ENCODE measurements at regions not wholly inside any gene's neighbourhood (a gene's known extent, or its start where the extent isn't known, plus 50 kb on each side); places are given as distances from the start of the nearest gene placed in this dataset.

DNA sequence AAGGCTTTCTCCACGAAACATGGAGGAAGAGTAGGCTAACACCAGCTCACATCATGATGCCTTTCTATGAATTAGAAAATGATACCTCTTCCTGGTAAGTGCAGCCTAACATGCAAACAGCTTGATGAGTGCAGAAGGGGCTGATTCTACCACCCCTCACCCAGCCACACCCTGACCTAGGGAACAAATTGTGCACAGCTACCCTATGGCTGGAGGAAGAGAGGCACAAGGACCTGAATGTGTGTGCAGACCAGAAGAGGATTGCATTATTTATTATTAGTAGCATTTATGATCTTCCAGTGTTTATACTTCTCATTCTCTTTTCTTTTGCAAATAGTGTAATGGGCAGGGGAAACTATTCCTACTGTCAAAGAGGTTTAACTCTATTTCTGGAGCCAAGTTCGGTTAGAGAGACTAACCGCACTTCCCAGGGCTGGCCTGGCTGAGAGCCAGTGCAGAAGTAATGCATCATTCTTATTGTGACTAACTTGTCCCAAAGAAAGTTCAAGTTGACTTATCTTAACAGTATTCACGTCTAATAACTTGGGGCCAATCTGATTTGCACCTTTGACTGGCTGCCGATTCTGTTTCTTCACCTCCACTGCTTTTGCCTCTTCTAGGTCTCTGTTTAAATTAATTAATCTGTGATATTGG is 237.5 kb downstream of the CD83 start:
- CTCF ChIA-PET, result no interaction called here
- intact Hi-C loops (cut with micrococcal nuclease), result no loop called here
- no peak for ATAC-seq

More for the DNA sequence above, 237.5 kb downstream of the CD83 start:
- H3K9me2 ChIP-seq (ENCODE audit: insufficient read depth), result no peaks in the 10 kb centered on the region
- no peak overlapping the region for H3K4me3 ChIP-seq (replicated peaks in 1 of 2; ENCODE audit: low read depth in 1 of 2, low read length in 2 of 2)
- no TSS peak for BruUV-seq (replicated peaks)
- H3K4me1 ChIP-seq (ENCODE audit: control insufficient read depth in 1 of 2, insufficient read depth in 2 of 2, low read length in 2 of 2), result no peaks in the 10 kb centered on the region
- POLR2A ChIA-PET, result no interaction called here
- no peak overlapping the region for H2AFZ ChIP-seq (ENCODE audit: low read depth, low read length, poor library complexity, severe bottlenecking)
- H3K9ac ChIP-seq (ENCODE audit: low read length), result no peak overlapping the region
- no peaks in the 10 kb centered on the region for H3K27me3 ChIP-seq (ENCODE audit: insufficient read depth, low read length)
- no peaks in the 10 kb centered on the region for H3K79me2 ChIP-seq (ENCODE audit: insufficient read depth, low read length)
- RAD21 ChIA-PET (ENCODE audit: low non-redundant PET in 1 of 2, low total read pairs in 2 of 2, uncharacterized antibody in 2 of 2, unreplicated experiment in 2 of 2), result no interaction called here
- H3K9me3 ChIP-seq (ENCODE audit: control insufficient read depth in 1 of 2, insufficient read depth in 1 of 2, low read depth in 1 of 2, low read length in 2 of 2), result no peaks in the 10 kb centered on the region
- TF ChIP-seq SRF (IDR thresholded peaks at IDR 0.05; ENCODE audit: low read depth) (no peak), ELF1 (IDR thresholded peaks at IDR 0.05; ENCODE audit: borderline replicate concordance, low read depth) (no peak), FOSL1 (IDR thresholded peaks at IDR 0.05; ENCODE audit: low read depth) (no peak), JUND (IDR thresholded peaks at IDR 0.05) (no peak), EGR1 (IDR thresholded peaks at IDR 0.05; ENCODE audit: low read depth) (no peak), CBX3 (IDR thresholded peaks at IDR 0.05; ENCODE audit: low read depth) (no peak), ZNF274 (IDR thresholded peaks at IDR 0.05; ENCODE audit: low read depth, low read length) (no peak), EZH2 (IDR thresholded peaks at IDR 0.05) (no peak), RAD21 (IDR thresholded peaks at IDR 0.05; ENCODE audit: low read depth) (no peak), SIN3A (IDR thresholded peaks at IDR 0.05; ENCODE audit: low read depth) (no peak), YY1 (IDR thresholded peaks at IDR 0.05; ENCODE audit: extremely low read depth, insufficient replicate concordance, low read depth, low read length) (no peak), TCF7L2 (IDR thresholded peaks at IDR 0.05; ENCODE audit: borderline replicate concordance, extremely low read depth, insufficient read depth, insufficient read length) (no peak), EZH2phosphoT487 (IDR thresholded peaks at IDR 0.05; ENCODE audit: borderline replicate concordance) (no peak), ZFX (IDR thresholded peaks at IDR 0.05) (no peak)
- TF ChIP-seq, protein P1, sequence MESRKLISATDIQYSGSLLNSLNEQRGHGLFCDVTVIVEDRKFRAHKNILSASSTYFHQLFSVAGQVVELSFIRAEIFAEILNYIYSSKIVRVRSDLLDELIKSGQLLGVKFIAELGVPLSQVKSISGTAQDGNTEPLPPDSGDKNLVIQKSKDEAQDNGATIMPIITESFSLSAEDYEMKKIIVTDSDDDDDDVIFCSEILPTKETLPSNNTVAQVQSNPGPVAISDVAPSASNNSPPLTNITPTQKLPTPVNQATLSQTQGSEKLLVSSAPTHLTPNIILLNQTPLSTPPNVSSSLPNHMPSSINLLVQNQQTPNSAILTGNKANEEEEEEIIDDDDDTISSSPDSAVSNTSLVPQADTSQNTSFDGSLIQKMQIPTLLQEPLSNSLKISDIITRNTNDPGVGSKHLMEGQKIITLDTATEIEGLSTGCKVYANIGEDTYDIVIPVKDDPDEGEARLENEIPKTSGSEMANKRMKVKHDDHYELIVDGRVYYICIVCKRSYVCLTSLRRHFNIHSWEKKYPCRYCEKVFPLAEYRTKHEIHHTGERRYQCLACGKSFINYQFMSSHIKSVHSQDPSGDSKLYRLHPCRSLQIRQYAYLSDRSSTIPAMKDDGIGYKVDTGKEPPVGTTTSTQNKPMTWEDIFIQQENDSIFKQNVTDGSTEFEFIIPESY (IDR thresholded peaks at IDR 0.05; ENCODE audit: extremely low read depth, insufficient replicate concordance, low read length), result no peak
- TF ChIP-seq, protein P2, sequence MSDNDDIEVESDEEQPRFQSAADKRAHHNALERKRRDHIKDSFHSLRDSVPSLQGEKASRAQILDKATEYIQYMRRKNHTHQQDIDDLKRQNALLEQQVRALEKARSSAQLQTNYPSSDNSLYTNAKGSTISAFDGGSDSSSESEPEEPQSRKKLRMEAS (IDR thresholded peaks at IDR 0.05), result no peak
- TF ChIP-seq, protein P3, sequence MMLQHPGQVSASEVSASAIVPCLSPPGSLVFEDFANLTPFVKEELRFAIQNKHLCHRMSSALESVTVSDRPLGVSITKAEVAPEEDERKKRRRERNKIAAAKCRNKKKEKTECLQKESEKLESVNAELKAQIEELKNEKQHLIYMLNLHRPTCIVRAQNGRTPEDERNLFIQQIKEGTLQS (IDR thresholded peaks at IDR 0.05), result no peak
- DNase-seq (ENCODE audit: low read depth, low spot score), result no peak
- H3K27ac ChIP-seq (ENCODE audit: low read depth, low read length), result no peak overlapping the region
- no peaks in the 10 kb centered on the region for H4K20me1 ChIP-seq (ENCODE audit: insufficient read depth)
- no peaks in the 10 kb centered on the region for H3K36me3 ChIP-seq (ENCODE audit: control insufficient read depth in 1 of 2, insufficient read depth in 2 of 2, low read length in 2 of 2)
- no peak overlapping the region for H3K4me2 ChIP-seq (ENCODE audit: low read length)

Data from HCT116 (cell line).